Activated B cell treated with CpG ODN at 0.5 μM for 24 hours (primary cell): ENCODE measurements at regions not wholly inside any gene's neighbourhood (a gene's known extent, or its start where the extent isn't known, plus 50 kb on each side); places are given as distances from the start of the nearest gene placed in this dataset.

Experiments used
- ATAC-seq: fragments of 200-7000 bp; cut with Tn5 transposase; one replicate; pipeline ENCODE4 v1.10.0; 2021; ENCODE audit warnings: low read depth, mild to moderate bottlenecking, moderate library complexity
- CTCF ChIA-PET: fragments of 350-600 bp; sonication (Branson Sonifier 250); formaldehyde crosslinking; loops from one replicate; lab custom pipeline; 2021; ENCODE audit warnings: antibody characterized with exemption; lab: Charles Lee
- POLR2A ChIA-PET: fragments of 350-600 bp; sonication (Branson Sonifier 250); formaldehyde crosslinking; loops from one replicate; lab custom pipeline; 2021; ENCODE audit warnings: antibody characterized with exemption; lab: Charles Lee
- DNase-seq: peaks from one replicate; pipeline ENCODE4 v3.0.0; 2022
- H3K27ac Mint-ChIP-seq: one replicate; pipeline ENCODE4 v1.8.0; 2020; ENCODE audit warnings: mixed read lengths
- H3K27me3 Mint-ChIP-seq: one replicate; pipeline ENCODE4 v1.8.0; 2021; ENCODE audit warnings: mixed read lengths
- H3K36me3 Mint-ChIP-seq: one replicate; pipeline ENCODE4 v1.8.0; 2021; ENCODE audit warnings: low read depth, mixed read lengths
- H3K4me1 Mint-ChIP-seq: one replicate; pipeline ENCODE4 v1.8.0; 2021; ENCODE audit warnings: mixed read lengths
- H3K4me3 Mint-ChIP-seq: one replicate; pipeline ENCODE4 v1.8.0; 2020; ENCODE audit warnings: mild to moderate bottlenecking, mixed read lengths
- H3K9me3 Mint-ChIP-seq: one replicate; pipeline ENCODE4 v1.8.0; 2020; ENCODE audit warnings: mixed read lengths
- CTCF ChIP-seq: fragments of 200-600 bp; IDR thresholded peaks from one replicate; pipeline ENCODE4 v1.8.0; 2022; ENCODE audit warnings: antibody characterized with exemption, mild to moderate bottlenecking
- intact Hi-C: fragments of 100-400 bp; cut with micrococcal nuclease; formaldehyde crosslinking; loops from one replicate; pipeline ENCODE4 v1.15.1; 2024

GRCh38 chr3:165897137-165897536 lies 59.9 kb upstream of the BCHE start:
- POLR2A ChIA-PET, result no interaction called here
- no peak overlapping the region for H3K27ac Mint-ChIP-seq

GRCh38 chr3:165895919-165896318 lies 58.7 kb upstream of the BCHE start:
- ATAC-seq, result no peak
- ChIA-PET POLR2A (no interaction called here), CTCF (no interaction called here)
- Mint-ChIP-seq H3K9me3 (peaks cover 2% of the 10 kb centered on the region), H3K27me3 (no peaks in the 10 kb centered on the region), H3K4me1 (no peaks in the 10 kb centered on the region), H3K4me3 (no peak overlapping the region), H3K27ac (no peak overlapping the region), H3K36me3 (no peaks in the 10 kb centered on the region)
- no peak for DNase-seq
- intact Hi-C loops, result no loop called here
- TF ChIP-seq CTCF, result no peak

More at GRCh38 chr3:165897137-165897536, 59.9 kb upstream of the BCHE start:
- Mint-ChIP-seq H3K27me3 (no peaks in the 10 kb centered on the region), H3K9me3 (peaks cover 2% of the 10 kb centered on the region), H3K4me1 (no peaks in the 10 kb centered on the region), H3K4me3 (no peak overlapping the region), H3K36me3 (no peaks in the 10 kb centered on the region)
- no peak for ATAC-seq
- intact Hi-C loops, result no loop called here
- no peak for TF ChIP-seq CTCF
- CTCF ChIA-PET, result no interaction called here
- DNase-seq, result no peak

- ATAC-seq (no peak), DNase-seq (no peak)
- ChIA-PET CTCF (no interaction called here), POLR2A (no interaction called here)
- H3K4me1 Mint-ChIP-seq, result no peaks in the 10 kb centered on the region
- TF ChIP-seq CTCF, result no peak
- H3K27me3 Mint-ChIP-seq, result no peaks in the 10 kb centered on the region
- H3K36me3 Mint-ChIP-seq, result no peaks in the 10 kb centered on the region
- no peak overlapping the region for H3K4me3 Mint-ChIP-seq
- H3K9me3 Mint-ChIP-seq, result peaks cover 2% of the 10 kb centered on the region
- no peak overlapping the region for H3K27ac Mint-ChIP-seq
- intact Hi-C loops, result no loop called here
Measured at GRCh38 chr3:165892565-165892964, 55.3 kb upstream of the BCHE start.
